ENCODE measurements at regions not wholly inside any gene's neighbourhood (a gene's known extent, or its start where the extent isn't known, plus 50 kb on each side); places are given as distances from the start of the nearest gene placed in this dataset.

DNA sequence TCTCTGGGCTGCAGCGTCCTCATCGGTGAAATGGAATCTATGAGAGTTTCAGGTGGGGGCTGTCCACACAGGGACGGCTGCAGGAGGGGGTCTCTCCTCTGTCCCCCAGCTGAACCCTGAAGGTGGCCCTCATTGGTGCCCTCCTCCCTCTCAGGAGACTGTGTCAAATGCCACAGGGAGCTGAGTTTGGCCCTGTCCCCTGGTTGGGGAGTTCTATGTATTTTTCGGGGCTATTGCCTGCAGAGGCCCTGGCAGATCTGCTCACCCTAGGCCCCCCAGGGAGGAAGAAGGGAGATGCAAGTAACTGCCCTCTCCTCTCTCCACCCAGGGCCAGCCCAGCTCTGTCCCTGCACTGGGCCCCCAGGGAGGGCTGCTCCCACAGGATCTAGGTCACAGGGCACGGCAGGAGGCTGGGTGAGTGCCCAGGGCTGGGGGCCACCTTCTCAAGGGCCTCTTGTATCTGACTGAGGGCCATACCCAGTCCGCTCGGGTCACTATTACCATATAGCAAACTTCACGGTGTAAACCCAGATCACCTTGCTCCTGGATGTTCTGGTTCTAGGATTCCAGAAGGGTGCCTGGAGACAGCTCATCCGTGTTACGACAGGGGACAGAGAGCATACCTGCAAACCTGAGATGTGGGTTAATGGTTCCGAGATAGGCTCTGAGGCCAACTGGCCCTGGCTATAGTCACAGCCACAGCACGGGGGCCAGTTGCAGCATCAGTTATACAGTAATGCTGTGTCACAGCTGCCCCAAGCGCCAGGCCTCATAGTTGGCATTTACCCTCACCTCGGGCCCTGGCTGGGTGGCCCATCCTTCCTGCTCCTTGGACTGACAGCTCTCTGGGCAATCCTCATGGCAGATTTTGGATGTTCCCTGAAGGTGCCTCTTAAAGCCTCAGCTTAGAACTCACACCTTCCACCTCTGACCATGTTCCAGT is 102.4 kb upstream of the PRR23E start:
- no peak for DNase-seq

DNA sequence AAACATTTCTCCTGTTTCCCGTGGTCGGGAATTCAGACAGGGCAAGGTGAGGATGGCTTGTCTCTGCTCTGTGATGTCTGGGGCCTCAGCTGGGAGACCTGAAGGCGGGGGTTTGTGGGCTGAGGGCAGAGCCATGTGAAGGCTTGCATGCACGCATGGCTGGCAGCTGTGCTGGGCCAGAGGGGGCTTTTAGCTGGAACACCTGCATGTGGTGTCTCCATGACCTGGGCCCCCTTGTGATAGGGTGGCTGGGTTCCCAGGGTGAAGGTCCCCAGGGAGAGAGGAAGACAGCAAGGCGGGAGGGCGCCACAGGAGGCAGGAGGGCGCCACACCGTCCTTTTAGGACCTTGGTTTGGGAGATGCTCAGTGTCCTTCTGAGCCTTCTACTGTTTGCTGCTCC is 101.6 kb upstream of the PRR23E start:
- no peak for DNase-seq

DNA sequence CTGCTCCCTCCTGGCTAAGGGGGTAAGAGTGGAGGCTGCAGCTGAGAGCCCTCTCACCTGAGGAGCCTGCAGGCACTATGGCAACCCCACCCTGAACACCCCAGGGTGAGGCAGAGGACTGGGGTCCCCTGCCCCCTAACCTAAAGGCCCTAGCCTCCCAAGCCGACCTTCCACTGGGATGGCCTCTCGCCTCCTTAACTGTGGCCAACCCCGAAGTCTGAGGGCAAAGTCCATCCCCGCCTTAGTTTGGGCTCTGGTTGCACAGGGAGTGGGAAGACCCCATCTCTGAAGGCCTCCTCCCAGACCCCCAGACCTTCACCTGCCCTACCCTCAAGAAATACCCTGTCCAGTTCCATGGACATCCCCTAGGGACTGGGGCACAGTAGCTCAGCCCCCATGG is 100.6 kb upstream of the PRR23E start:
- no peak for DNase-seq

DNA sequence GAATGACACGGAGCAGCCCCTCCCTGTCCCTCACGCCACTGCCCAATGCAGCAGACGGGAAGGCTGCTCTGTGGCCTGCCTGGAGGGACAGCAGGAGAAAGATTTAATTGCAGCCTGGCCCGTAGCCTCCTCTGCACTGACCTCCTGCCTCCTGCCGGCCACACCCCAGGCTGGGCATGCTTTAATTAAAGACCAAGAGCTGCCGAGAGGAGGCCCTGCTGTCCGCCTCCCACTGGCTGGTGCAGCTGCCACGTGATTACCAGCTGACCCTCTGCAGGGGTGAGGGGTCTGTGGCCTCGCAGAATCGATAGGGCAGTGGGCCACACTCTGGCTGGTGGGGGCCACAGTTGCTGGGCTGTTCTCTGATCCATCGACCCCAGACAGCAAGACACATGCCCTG is 100.2 kb upstream of the PRR23E start:
- DNase-seq, result no peak

DNA sequence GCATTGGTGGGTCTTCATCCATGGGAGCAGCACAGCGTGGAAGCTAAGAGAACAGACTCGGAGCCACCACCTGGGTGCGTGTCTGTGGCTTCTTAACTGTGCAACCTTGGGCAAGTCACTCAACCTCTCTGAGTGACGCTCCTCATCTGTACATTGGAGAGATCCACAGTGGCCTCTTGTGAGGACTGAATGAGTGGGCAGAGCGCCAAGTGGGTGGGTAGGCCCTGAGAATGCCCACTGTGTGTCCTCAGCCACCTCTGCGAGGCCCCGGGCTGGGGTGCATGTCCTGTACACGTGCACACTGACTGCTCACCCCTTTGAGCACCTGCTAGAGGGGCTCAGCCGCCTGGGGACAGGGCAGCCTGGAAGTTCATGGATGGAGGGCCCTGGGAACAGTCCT is 99.6 kb upstream of the PRR23E start:
- DNase-seq, result no peak

DNA sequence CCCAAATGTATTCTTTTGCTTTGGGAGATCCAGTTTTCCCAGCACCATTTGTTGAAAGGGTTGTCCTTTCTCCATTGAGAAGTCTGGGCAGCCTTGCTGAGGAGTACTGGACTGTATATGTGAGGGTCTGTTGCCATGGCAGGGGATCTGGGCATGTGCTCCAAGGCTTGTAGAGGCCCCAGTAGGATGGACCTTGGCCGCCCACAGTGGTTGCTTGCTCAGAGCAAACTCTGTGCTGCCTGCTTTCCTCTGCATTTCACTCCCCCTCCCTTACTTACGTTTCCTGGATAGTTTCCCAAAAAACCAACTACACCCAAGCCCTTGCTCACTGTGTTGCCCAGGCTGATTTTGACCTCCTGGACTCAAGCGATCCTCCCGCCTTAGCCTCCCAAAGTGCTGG is 97.2 kb upstream of the PRR23E start:
- DNase-seq, result no peak

DNA sequence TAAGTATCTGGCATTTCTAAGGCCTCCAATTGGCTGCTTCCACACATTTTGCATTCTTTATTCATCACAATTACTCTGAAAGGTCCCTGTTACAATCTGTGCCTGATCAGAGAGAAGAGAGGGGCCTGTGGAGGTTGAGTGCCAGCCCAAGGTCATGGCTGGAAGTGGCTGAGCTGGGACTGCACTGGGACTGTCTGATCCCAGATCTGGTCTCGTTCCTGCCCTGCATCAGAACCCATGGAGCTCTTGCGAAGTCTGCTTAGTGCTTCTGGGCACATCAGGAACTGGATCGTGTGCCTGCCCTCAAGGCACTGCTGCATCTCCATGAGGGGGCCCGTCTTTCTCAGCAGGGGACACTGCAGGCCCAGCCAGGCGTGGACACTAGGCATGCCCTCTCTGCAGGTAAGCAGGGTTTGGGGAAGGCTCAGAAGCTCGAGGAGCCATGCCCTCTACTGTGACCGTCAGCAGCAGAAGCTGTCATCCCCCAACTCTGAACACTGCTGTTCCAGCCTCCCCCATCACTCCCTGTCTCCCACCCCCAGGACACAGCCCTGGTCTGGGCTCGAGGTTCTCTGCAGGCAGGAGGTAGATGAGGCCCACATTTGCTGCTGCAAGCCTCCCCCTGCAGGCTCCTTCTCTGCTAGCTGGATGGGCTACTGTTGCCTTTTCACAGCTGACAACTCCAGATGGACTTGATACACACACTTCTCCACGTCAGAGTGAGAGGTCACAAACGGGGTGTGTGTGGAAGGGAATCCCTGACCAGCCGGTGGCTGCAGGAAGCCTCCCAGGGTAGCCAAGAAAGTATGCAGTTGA is 96.5 kb upstream of the PRR23E start:
- DNase-seq, result no peak

DNA sequence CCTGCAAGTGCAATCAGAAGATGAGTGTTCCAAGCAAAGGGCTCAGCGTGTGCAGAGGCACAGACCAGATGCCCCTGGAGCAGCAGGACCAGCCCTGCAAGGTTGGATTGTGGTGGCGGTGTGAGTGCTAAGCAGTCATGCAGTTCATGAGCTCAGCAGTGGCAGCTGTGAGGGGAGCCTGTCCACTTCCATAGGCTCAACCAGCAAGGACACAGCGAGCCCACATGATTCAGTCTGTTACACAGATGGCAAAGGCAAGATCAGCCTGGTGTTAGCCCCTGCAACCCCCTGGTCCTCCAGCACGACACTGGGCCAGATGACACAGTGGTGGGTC is 95.9 kb upstream of the PRR23E start:
- DNase-seq, result no peak

DNA sequence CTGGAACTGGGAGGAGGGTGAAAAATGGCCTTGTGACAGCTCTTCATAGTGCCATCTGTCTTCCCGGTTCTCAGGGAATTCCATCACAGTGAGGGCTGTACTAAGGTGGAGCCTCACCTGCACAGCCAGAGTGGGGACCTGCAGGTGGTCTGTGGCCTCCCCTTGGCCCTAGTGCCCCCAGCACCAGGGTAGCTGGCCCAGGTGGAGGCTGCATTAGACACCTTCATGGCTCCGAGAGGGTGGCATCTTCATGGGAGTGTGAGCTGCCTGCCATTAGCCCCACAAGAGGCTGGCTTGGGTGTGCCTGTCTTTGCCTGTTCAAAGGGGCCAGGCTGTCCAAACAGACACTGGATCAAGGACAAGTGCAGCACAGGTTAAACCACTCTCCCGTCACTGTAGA is 95.5 kb upstream of the PRR23E start:
- DNase-seq, result no peak

DNA sequence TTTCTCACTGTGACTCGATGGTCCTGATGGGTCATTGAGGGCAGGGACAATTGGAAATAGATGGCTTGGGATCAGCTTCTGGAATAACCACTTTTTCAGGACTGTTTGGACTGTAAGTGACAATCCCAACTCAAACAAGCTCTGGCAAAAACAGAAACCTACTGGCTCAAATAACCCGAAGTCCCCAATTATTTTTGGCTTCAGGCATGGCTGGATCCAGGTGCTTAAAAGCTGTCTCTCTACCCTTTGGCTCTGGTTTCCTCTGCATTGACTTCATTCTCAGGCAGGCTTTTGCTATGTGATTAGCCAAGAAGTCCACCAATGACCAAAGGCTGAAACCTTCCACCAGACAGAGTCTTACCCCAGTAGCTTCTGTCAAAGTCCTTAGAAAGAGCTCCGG is 92.9 kb upstream of the PRR23E start:
- DNase-seq, result no peak

DNA sequence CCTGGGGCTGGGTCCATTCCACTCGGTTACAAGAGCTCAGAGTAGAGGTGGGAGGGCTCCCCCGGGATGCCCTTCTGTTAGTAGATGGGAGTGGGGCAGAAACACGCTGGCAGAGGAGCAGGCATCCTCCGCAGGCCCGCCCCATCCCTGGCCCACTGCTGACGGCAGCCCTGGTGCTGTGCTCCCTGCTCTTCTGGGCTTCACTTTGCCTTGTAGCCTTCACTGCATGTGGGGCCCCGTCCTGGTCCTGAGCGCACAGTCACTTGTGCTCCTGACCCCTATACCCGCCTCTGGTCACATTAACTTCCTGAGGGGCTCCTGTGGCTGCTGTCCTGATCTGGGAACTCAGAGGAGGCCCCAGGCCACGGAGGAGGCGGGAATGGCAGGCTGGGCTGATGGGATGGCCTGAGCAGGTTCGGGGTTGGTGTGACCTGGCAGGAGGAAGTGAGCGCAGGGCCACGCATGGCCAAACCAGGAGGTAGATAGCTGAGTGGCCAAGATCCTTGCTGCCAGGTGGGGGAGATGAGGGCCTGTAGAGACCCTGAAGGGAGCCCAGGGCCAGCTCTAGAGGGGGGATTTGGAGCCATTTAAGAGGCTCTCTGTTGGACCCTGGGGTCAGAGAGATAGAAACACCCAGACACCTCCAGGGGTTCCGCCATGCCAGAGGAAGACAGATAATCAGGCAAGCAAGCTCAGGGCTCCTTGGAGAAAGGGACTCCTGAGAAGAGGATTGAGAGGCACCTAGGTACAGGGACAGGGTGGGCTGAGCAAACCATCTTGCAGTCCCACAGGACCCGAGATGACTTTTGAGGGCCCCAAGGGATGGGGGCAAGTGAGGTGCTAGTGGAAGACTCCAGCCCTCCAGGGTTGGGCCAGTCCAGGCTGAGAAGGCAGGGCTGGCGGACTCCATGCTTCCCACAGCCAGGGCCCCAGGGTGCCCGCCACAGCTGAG is 92.2 kb upstream of the PRR23E start:
- DNase-seq, result no peak

DNA sequence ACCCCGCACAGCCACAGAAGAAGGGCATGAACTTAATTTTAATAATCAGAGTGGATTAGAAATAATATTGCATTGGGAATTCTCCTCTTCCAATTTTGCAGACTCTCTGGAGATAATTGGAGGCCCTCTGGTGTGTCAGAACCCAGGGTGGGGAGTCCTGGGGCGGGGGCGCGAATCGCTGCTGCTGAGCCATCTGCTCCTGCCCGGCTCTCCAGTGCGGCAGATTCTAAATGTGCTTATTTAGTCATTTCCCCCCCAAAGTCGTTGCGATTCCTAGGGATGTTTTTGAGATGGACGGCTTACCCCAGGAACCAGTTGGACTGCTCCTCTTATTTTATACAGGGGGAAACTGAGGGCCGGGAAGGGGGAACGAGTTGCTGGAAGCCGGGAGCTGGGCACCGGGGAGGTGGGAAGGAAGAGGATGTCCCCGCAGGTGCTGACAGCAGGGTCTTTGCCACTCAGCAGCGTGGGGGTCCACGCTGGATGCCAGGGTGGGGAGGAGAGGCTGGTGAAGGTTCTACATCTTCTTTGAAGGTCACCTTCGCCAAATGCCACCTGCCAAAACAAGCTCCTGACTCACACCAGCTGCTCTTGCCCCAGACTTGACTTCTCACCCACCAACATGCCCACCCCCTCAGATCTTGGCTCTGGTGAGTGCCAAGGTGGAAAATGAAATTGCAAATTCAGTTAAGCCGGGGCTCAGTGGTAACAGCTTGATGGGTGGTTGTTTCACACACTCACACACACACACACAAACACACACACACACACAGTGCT is 91.3 kb upstream of the PRR23E start:
- DNase-seq, result no peak

DNA sequence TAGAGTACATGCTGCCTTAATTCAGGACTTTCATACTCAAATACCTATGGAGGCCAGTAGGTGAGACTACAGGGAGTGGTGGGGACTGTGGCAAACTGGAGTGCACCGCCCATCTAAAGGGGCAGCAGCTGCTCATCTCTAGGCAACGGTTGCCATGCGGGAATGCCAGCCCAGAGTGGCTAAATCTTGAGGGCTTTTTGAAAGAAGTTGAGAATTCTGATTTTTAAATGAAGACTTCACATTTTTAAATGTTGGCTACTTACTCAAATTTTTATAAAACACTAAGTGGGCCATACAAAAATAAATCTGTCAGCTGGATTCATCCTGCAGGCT is 90.8 kb upstream of the PRR23E start:
- DNase-seq, result no peak

DNA sequence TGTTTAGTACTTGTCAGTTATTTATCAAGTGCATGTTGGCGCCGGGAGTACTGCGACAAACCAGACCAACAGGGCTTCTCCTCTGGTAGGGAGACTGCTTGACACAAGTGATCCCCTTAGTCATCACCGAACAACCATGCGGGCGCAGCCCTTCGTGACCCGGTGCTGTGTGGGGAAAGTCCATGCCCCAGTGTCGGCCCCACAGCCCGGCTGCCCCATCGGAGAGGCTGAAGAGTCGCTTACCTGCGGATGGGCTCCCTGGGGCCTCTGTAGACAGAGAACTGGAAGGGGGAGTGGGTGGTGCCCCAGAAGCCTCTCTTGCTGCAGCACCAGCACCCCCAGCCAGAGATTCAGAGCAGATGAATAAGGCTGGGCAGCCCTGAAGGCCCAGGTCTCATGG is 90.3 kb upstream of the PRR23E start:
- DNase-seq, result no peak

DNA sequence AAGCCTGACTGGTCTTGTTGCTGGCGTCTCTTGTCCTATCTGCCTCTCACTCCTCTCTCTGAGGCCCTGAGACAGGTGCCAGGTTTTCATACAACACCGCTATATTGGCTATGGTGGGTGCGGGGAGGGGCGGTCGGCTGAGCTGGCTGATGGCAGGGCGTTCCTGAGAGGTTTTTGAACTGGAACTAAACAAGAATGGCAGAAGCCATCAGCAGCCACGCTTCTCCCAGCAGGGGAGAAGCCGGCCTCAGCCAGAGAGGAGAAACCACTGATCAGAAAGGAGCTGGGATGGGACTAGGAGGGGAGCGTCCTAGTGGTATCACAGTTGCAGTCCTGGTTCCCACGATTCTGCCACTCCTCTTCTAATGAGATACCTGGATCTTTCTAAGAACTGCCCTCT is 89.9 kb upstream of the PRR23E start:
- DNase-seq, result no peak

DNA sequence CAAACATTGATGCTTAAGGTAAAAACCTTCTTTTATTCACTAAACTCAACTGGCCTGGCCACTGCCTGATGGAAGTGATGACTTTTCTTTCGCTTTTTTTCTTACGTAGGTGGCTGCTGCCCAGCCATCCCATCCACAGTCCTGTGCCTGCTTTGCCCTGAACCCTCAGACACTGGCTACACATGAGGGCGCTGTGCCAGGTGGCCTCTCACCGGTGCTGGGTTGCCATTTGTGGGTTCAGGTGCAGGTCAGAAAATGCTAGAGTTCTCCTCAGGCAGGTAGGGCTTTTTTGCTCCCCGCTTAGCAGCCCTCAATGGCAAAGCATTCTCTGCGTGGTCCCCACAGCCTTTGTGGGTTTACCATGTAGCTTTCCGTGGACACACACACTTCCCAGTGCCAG is 88.3 kb upstream of the PRR23E start:
- DNase-seq, result no peak

DNA sequence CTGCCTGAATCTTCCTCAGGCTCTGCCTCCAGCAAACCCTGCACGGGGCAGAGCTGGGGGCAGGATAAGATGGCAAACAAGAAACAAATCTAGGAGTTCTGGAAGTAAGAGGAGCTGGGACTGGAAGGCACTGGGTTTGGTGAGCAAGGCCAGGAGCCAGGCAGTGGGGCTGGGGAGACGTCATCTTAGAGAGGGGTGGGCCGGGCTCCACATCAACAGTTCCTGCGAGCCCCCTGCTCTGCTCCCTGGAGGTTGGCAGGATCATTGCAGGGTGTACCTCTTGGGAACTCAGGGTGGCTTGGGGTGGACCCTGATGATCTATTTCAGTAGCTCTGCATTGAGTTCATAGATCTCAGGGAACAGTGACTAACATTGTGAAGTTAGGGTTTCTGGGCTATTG is 87.3 kb upstream of the PRR23E start:
- DNase-seq, result no peak

DNA sequence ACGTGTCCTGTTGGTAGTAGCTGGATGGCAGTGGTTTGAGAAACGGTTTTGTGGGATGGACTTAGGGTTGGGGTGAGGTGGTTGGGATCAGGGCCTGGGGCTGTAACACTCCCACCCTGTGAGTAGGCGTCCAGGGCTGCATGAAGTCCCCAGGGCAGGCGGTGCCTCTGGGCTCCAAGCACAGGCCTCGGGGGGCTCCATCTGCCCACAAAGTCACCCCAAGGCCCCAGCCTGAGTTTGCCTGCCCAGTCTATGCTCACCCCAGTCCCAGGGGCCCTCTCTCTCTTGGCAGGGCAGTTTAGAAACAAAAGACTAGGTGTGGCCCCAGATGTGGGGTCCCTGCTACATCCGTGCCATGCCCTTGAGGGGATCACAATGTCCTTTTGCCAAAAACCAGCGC is 86.9 kb upstream of the PRR23E start:
- no peak for DNase-seq

DNA sequence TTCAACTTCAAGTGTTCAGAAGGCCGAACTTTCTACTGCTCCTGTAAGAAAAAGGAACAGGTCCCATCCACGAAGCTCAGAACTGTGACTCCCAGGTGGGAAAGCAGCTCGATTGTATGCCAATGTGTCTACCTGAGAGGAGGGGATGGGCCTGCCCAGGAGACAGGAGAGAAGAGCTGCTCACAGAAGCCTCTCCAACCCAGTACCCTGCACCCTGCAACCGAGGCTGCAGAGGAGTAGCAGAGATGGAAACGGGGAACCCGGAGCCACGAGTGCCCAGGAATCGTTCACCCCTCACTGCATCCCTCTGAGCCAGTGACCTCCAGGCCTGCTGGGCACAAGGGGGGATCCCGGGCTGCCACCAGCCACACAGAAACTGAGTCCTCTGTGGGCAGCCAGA is 86.5 kb upstream of the PRR23E start:
- no peak for DNase-seq

DNA sequence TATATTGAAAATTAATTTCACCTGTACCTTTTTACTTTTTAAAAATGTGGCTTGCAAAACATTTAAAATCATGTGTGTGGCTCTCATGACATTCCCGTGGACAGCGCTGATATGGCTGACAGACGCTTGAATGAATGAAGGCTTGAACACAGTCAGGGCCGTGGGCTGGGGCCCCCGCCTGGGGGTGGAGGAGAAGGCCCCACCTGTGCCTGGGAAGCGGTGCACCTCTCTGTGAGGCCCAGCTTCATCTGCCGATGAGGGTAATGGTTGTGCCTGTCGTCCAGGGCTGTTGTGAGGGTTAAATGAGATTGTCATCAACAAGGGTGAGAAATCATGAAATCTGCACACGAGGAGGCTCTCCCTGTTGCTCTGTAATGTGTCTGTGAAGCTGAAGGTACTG is 85.9 kb upstream of the PRR23E start:
- DNase-seq, result no peak

DNA sequence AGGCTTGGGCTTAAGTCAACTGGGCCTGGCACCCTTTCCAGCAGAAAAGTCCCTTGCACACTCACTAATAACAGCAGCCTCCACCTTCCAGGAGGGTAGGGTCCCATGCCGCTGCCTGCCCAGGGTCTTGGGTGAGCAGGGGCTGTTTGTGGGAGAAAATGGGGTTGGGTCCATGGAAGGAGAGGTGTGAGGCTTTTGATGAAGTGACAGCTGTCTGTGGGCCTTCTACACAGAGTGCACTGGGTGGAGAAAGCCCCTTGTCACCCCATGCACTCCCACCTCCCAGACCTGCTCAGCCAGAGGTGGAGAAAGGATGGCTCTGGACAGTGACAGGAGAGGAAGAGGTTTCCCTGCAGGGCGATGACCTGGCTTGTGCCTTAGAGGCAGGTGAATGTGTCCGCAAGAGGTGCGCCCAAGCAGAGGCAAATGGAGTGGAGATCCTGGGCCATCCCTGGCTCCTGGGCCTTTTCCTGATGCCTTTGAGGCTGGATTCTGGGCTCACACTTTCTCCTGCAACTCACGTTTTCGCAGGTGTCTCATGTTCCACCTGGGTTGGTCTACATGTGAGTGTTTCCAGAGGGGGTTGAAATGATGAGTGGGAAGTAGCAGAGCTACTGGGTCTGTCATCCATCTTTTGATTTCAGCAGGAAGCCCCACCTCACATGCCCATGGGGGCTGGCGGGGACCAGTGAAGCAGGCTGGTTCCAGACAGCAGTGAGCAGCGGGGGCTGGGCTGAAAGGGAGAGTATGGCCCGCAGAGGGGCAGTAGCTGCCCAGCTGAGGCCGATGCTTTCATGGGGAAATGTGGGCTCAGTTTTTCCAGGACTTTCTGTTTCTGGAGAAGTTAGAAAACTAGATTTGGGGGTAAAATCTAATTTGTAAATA is 85.2 kb upstream of the PRR23E start:
- no peak for DNase-seq
